Sigmoid colon (tissue), 4 donors: ENCODE measurements at regions not wholly inside any gene's neighbourhood (a gene's known extent, or its start where the extent isn't known, plus 50 kb on each side); places are given as distances from the start of the nearest gene placed in this dataset.

ENCODE experiments used
- CTCF ChIP-seq, 4 experiments: fragments of 450-650 bp in 3 of 4; fragments of 200-600 bp in 1 of 4; IDR thresholded peaks; one replicate each; pipeline ENCODE4 v1.5.1; 2016 to 2019; ENCODE audit warnings: antibody characterized with exemption in 4 of 4, mild to moderate bottlenecking in 3 of 4, moderate library complexity in 2 of 4
- POLR2AphosphoS5 ChIP-seq, 4 donors: sonication (generic); formaldehyde crosslinking; IDR thresholded peaks; one replicate each; pipeline ENCODE4 v1.6.1; 2017; ENCODE audit warnings: antibody characterized with exemption in 4 of 4

- no peak for TF ChIP-seq CTCF (IDR thresholded peaks at IDR 0.05)
- TF ChIP-seq POLR2AphosphoS5 (IDR thresholded peaks at IDR 0.05) = no peak
Observed at GRCh38 chr3:182464513-182465145, 328.7 kb upstream of the ATP11B start.
